A673 (cell line): ENCODE measurements at regions not wholly inside any gene's neighbourhood (a gene's known extent, or its start where the extent isn't known, plus 50 kb on each side); places are given as distances from the start of the nearest gene placed in this dataset.
A peak's percentile ranks its signal among the peaks of the same experiment; 100 is the strongest.
"Not testable (repeated sequence)": the region's sequence is repeated elsewhere in the genome, so short reads cannot be mapped to it uniquely, and the experiment has no call there.

Experiments
- BruUV-seq: library from RNA; stranded (reverse); fragments of 400-500 nt; replicated peaks from 2 replicates; lab custom pipeline; 2021; lab: Mats Ljungman, UMichigan
- CTCF ChIA-PET: fragments of 300-600 bp; sonication (Branson Sonifier 250); formaldehyde crosslinking; loops from one replicate; lab custom pipeline; 2022; ENCODE audit warnings: antibody characterized with exemption; lab: Charles Lee
- POLR2A ChIA-PET: fragments of 300-600 bp; sonication (Branson Sonifier 250); formaldehyde crosslinking; loops from one replicate; lab custom pipeline; 2022; ENCODE audit warnings: antibody characterized with exemption; ENCODE audit not compliant: low non-redundant PET; lab: Charles Lee
- DNase-seq: peaks from one replicate; pipeline ENCODE4 v3.0.0-alpha.2; 2015; ENCODE audit warnings: low spot score
- H3K27ac ChIP-seq: fragments of 200-600 bp; sonication (generic); 2 replicates; pipeline ENCODE4 v1.5.1; 2016; ENCODE audit warnings: mixed run types, low read depth, mild to moderate bottlenecking, mixed read lengths, antibody characterized with exemption, low read length; ENCODE audit not compliant: poor library complexity, severe bottlenecking
- H3K27me3 ChIP-seq: fragments of 200-600 bp; sonication (generic); replicated peaks from 2 replicates; pipeline ENCODE4 v1.6.1; 2017; ENCODE audit warnings: mixed run types, low read depth, mild to moderate bottlenecking, mixed read lengths, antibody characterized with exemption, low read length; ENCODE audit not compliant: insufficient read depth, poor library complexity
- H3K36me3 ChIP-seq: fragments of 200-600 bp; sonication (generic); 2 replicates; pipeline ENCODE4 v1.6.1; 2016; ENCODE audit warnings: mixed run types, mild to moderate bottlenecking, mixed read lengths, antibody characterized with exemption, low read length; ENCODE audit not compliant: insufficient read depth, poor library complexity, severe bottlenecking
- H3K4me1 ChIP-seq: fragments of 200-600 bp; sonication (generic); 2 replicates; pipeline ENCODE4 v1.6.1; 2017; ENCODE audit warnings: mixed run types, mild to moderate bottlenecking, mixed read lengths, antibody characterized with exemption, low read length; ENCODE audit not compliant: insufficient read depth, poor library complexity, severe bottlenecking
- H3K4me3 ChIP-seq: fragments of 200-600 bp; sonication (generic); 2 replicates; pipeline ENCODE4 v1.5.1; 2016; ENCODE audit warnings: low read depth, mixed run types, mild to moderate bottlenecking, mixed read lengths, low read length; ENCODE audit not compliant: poor library complexity, severe bottlenecking
- H3K9me3 ChIP-seq: fragments of 200-600 bp; sonication (generic); 2 replicates; pipeline ENCODE4 v1.6.1; 2016; ENCODE audit warnings: mixed run types, low read depth, mild to moderate bottlenecking, mixed read lengths, antibody characterized with exemption, low read length; ENCODE audit not compliant: poor library complexity, severe bottlenecking
- EZH2 ChIP-seq: fragments of 200-600 bp; sonication (generic); IDR thresholded peaks from 2 replicates; pipeline ENCODE4 v1.6.1; 2017; ENCODE audit warnings: borderline replicate concordance, low read depth, mild to moderate bottlenecking, mixed read lengths, antibody characterized with exemption, low read length; ENCODE audit not compliant: poor library complexity, severe bottlenecking
- intact Hi-C: fragments of 100-400 bp; cut with micrococcal nuclease; formaldehyde crosslinking; loops from one replicate; pipeline ENCODE4 v1.10.0; 2022; ENCODE audit not compliant: unreplicated experiment
- TF ChIP-seq, protein P1 (sequence below): fragments of 300-800, 200-600 bp; sonication (generic); conservative IDR thresholded peaks from 2 replicates; pipeline ENCODE4 v1.5.1; 2017; ENCODE audit warnings: low read depth, mild to moderate bottlenecking, antibody characterized with exemption, low read length, moderate library complexity, mixed read lengths

GRCh38 chr9:73441890-73442818 lies 290.5 kb downstream of the ANXA1 start:
- H3K36me3 ChIP-seq: no peaks in the 10 kb centered on the region
- no peaks in the 10 kb centered on the region for H3K4me1 ChIP-seq
- intact Hi-C loops: no loop called here
- ChIA-PET POLR2A (no interaction called here), CTCF (no interaction called here)
- no peaks in the 10 kb centered on the region for H3K27me3 ChIP-seq
- peak; percentile 5 for DNase-seq
- no peak for TF ChIP-seq EZH2
- H3K4me3 ChIP-seq: no peak overlapping the region
- H3K27ac ChIP-seq: no peak overlapping the region
- BruUV-seq: no TSS peak
- H3K9me3 ChIP-seq: no peaks in the 10 kb centered on the region

DNA sequence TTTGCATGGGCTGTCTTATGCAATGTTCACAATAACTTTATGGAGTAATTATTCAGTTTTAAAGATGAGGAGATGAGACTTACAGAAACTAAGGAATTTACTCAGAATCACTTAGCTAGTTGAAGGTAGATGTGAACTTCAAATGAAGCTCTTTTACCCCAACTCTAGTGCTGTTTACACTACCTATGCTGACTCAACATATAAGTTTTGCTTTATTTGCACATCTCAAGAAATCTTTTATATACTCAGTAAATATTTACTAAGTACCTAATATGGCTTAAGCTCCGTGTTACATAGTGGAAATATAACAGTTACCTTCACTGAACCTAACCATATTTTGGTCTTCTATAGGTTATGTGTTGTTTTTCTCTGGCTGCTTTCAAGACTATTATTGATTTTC lies 293.2 kb downstream of the ANXA1 start:
- ChIA-PET CTCF (no interaction called here), POLR2A (no interaction called here)
- no peaks in the 10 kb centered on the region for H3K36me3 ChIP-seq
- TF ChIP-seq EZH2: no peak
- TF ChIP-seq, protein P1, sequence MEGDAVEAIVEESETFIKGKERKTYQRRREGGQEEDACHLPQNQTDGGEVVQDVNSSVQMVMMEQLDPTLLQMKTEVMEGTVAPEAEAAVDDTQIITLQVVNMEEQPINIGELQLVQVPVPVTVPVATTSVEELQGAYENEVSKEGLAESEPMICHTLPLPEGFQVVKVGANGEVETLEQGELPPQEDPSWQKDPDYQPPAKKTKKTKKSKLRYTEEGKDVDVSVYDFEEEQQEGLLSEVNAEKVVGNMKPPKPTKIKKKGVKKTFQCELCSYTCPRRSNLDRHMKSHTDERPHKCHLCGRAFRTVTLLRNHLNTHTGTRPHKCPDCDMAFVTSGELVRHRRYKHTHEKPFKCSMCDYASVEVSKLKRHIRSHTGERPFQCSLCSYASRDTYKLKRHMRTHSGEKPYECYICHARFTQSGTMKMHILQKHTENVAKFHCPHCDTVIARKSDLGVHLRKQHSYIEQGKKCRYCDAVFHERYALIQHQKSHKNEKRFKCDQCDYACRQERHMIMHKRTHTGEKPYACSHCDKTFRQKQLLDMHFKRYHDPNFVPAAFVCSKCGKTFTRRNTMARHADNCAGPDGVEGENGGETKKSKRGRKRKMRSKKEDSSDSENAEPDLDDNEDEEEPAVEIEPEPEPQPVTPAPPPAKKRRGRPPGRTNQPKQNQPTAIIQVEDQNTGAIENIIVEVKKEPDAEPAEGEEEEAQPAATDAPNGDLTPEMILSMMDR: no peak
- no peaks in the 10 kb centered on the region for H3K4me1 ChIP-seq
- no peak overlapping the region for H3K4me3 ChIP-seq
- BruUV-seq: no TSS peak
- H3K27me3 ChIP-seq: no peaks in the 10 kb centered on the region
- DNase-seq: no peak
- H3K9me3 ChIP-seq: no peaks in the 10 kb centered on the region
- intact Hi-C loops: no loop called here
- no peak overlapping the region for H3K27ac ChIP-seq

DNA sequence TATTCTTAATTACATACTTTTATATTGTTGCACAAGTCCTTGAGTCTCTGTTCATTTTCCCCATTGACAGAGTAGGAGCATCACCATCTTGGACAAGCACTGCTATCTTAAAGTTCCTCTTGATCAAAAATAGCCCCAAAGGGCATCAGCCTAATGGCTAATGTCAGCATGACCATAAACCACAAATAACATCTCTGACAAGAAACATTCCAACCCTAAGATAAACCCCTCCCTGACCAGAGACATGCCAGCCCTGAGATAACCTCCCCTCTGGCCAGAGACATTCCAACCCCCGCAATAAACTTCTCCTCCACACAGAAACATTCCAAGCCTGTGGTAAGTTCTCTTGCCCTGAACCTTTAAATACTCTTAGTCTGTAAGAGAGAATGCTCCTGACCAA lies 293.7 kb downstream of the ANXA1 start:
- CTCF ChIA-PET, H3K36me3 ChIP-seq, H3K4me1 ChIP-seq, H3K4me3 ChIP-seq, POLR2A ChIA-PET, DNase-seq, H3K27ac ChIP-seq, H3K27me3 ChIP-seq, BruUV-seq, intact Hi-C loops, H3K9me3 ChIP-seq: not testable (repeated sequence)

DNA sequence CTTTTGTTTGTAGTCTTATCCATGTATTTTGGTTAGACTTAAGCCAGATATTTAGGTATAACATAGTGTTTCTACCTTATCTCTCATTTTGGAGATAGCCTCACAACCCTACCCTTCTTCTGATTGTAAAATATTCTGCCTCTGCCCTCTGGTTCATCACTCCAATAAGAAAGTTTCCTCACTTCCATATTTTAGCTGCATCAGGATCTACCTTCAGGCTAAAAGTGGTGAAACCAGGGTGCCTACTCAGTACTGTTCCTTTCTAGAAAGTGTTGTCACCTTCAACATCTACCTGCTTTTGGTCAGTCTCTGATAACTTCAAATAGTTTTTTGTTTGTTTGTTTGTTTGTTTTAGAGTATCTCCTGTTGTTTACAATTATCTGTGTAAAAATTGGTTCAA lies 294.6 kb downstream of the ANXA1 start:
- DNase-seq: no peak
- Histone ChIP-seq H3K27ac (no peak overlapping the region), H3K4me1 (no peaks in the 10 kb centered on the region), H3K36me3 (no peaks in the 10 kb centered on the region), H3K4me3 (no peak overlapping the region), H3K27me3 (no peaks in the 10 kb centered on the region), H3K9me3 (no peaks in the 10 kb centered on the region)
- intact Hi-C loops: no loop called here
- TF ChIP-seq, protein P1: no peak
- TF ChIP-seq EZH2: no peak
- no TSS peak for BruUV-seq
- ChIA-PET POLR2A (no interaction called here), CTCF (no interaction called here)
